Liver (tissue), 7 donors: ENCODE measurements at regions not wholly inside any gene's neighbourhood (a gene's known extent, or its start where the extent isn't known, plus 50 kb on each side); places are given as distances from the start of the nearest gene placed in this dataset.

Experiments used
- DNase-seq: peaks from one replicate; pipeline ENCODE4 v3.0.0-alpha.2; 2017; ENCODE audit warnings: low spot score
- H3K27ac ChIP-seq, 2 donors: one replicate each; pipeline ENCODE4 v1.7.0; 2013; ENCODE audit warnings: inconsistent platforms in 2 of 2, low read length in 2 of 2, control low read depth in 1 of 2, low read depth in 1 of 2, mild to moderate bottlenecking in 1 of 2
- H3K27me3 ChIP-seq, 4 donors: one replicate each; pipeline versions ENCODE4 v1.6.1 to v1.7.0; 2013; ENCODE audit warnings: low read length in 3 of 4, inconsistent platforms in 1 of 4, mild to moderate bottlenecking in 1 of 4, moderate library complexity in 1 of 4; ENCODE audit not compliant: control insufficient read depth in 4 of 4, insufficient read depth in 4 of 4
- H3K36me3 ChIP-seq, 4 donors: one replicate each; pipeline versions ENCODE4 v1.6.1 to v1.7.0; 2013; ENCODE audit warnings: low read length in 3 of 4, mild to moderate bottlenecking in 3 of 4, low read depth in 1 of 4, moderate library complexity in 1 of 4; ENCODE audit not compliant: control insufficient read depth in 4 of 4, insufficient read depth in 3 of 4
- H3K4me1 ChIP-seq, 4 donors: one replicate each; pipeline versions ENCODE4 v1.6.1 to v1.7.0; 2013; ENCODE audit warnings: low read length in 3 of 4, mild to moderate bottlenecking in 3 of 4, moderate library complexity in 1 of 4; ENCODE audit not compliant: control insufficient read depth in 4 of 4, insufficient read depth in 4 of 4
- H3K4me3 ChIP-seq, 3 donors: one replicate each; pipeline versions ENCODE4 v1.6.1 to v1.7.0; 2013; ENCODE audit warnings: low read length in 3 of 3, control low read depth in 1 of 3, low read depth in 1 of 3, mild to moderate bottlenecking in 1 of 3
- H3K9ac ChIP-seq, 2 donors: one replicate each; pipeline ENCODE4 v1.7.0; 2013; ENCODE audit warnings: low read length in 2 of 2, mild to moderate bottlenecking in 2 of 2, moderate library complexity in 2 of 2, control low read depth in 1 of 2, low read depth in 1 of 2
- H3K9me3 ChIP-seq, 4 donors: one replicate each; pipeline versions ENCODE4 v1.6.1 to v1.7.0; 2013; ENCODE audit warnings: low read length in 3 of 4; ENCODE audit not compliant: control insufficient read depth in 4 of 4
- EGR1 ChIP-seq, 2 donors: IDR thresholded peaks; 2 replicates each; pipeline ENCODE4 v1.6.1; 2016 to 2018; ENCODE audit warnings: antibody characterized with exemption in 2 of 2, low read depth in 2 of 2
- FOXA1 ChIP-seq: IDR thresholded peaks from 2 replicates; pipeline ENCODE4 v1.6.1; 2016; ENCODE audit warnings: antibody characterized with exemption
- FOXA2 ChIP-seq: IDR thresholded peaks from 2 replicates; pipeline ENCODE4 v1.6.1; 2016; ENCODE audit warnings: antibody characterized with exemption
- GABPA ChIP-seq, 2 donors: IDR thresholded peaks in 1 of 2; conservative IDR thresholded peaks in 1 of 2; 2 replicates each; pipeline ENCODE4 v1.6.1; 2016; ENCODE audit warnings: antibody characterized with exemption in 2 of 2, mild to moderate bottlenecking in 1 of 2, moderate library complexity in 1 of 2
- HNF4A ChIP-seq, 2 donors: conservative IDR thresholded peaks; 2 replicates each; pipeline ENCODE4 v1.6.1; 2016; ENCODE audit warnings: antibody characterized with exemption in 2 of 2, mild to moderate bottlenecking in 2 of 2
- HNF4G ChIP-seq: IDR thresholded peaks from 2 replicates; pipeline ENCODE4 v1.6.1; 2016; ENCODE audit warnings: antibody characterized with exemption
- JUND ChIP-seq, 2 donors: IDR thresholded peaks; 2 replicates each; pipeline ENCODE4 v1.6.1; 2016; ENCODE audit warnings: antibody characterized with exemption in 2 of 2
- NR2F2 ChIP-seq: IDR thresholded peaks from 2 replicates; pipeline ENCODE4 v1.6.1; 2016; ENCODE audit warnings: antibody characterized with exemption
- RXRA ChIP-seq, 2 donors: IDR thresholded peaks; 2 replicates each; pipeline ENCODE4 v1.6.1; 2017 to 2018; ENCODE audit warnings: antibody characterized with exemption in 2 of 2, mild to moderate bottlenecking in 1 of 2
- SP1 ChIP-seq: IDR thresholded peaks from 2 replicates; pipeline ENCODE4 v1.6.1; 2018; ENCODE audit warnings: antibody characterized with exemption, mild to moderate bottlenecking
- TF ChIP-seq, protein P1 (sequence below): IDR thresholded peaks from 2 replicates; pipeline ENCODE4 v1.6.1; 2016; ENCODE audit warnings: antibody characterized with exemption, mild to moderate bottlenecking
- TF ChIP-seq, protein P2 (sequence below): fragments of 150-350 bp; IDR thresholded peaks from 2 replicates; pipeline ENCODE4 v1.5.1; 2017; ENCODE audit warnings: improper control_type of control experiment, low read depth, low read length; ENCODE audit not compliant: missing input control
- TF ChIP-seq, protein P3 (sequence below): IDR thresholded peaks from 2 replicates; pipeline ENCODE4 v1.6.1; 2016; ENCODE audit warnings: antibody characterized with exemption
- TF ChIP-seq, protein P4 (sequence below): IDR thresholded peaks from 2 replicates; pipeline ENCODE4 v1.6.1; 2016; ENCODE audit warnings: antibody characterized with exemption
- TF ChIP-seq, protein P5 (sequence below): IDR thresholded peaks from 2 replicates; pipeline ENCODE4 v1.6.1; 2016; ENCODE audit warnings: antibody characterized with exemption
- donor health status: healthy.
- donor health status: healthy.
- donor health status: healthy.
- donor health status: healthy.

DNA sequence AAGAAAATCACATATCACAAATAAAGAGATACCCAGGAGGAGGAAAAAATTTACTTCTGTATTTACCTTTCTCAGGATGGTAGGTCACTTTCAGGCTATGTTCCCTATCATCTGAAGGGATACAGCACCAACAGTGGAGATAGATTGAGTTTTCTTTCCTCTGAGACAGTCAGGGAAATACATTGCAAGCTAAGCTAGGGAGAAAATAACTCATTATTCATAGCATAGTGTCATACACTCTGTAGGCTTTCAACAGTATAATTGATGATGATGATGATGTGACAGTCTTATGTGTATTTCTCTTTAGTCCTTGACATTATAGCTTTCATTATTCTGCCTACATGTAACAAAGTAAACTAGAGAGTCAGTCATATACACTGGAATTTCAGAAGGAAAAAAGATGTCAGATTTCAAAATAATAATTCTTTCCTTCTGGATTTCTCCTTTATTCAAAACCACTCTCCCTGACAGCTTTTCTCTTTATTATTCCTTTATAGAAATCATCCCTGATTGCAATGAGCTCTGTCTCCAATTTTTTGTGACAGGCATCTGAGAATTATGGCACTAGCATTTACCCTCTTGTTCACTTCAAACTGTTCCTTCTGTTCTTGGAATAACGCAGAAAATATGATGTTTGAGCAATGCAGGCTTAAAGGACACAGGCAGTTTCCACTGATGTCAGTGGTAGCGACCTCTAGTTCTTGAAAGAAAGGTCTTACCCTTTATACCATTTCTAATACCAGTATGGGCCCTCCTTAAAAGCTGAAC lies 169.1 kb upstream of the EPHA5 start (continued):
- TF ChIP-seq, protein P1, sequence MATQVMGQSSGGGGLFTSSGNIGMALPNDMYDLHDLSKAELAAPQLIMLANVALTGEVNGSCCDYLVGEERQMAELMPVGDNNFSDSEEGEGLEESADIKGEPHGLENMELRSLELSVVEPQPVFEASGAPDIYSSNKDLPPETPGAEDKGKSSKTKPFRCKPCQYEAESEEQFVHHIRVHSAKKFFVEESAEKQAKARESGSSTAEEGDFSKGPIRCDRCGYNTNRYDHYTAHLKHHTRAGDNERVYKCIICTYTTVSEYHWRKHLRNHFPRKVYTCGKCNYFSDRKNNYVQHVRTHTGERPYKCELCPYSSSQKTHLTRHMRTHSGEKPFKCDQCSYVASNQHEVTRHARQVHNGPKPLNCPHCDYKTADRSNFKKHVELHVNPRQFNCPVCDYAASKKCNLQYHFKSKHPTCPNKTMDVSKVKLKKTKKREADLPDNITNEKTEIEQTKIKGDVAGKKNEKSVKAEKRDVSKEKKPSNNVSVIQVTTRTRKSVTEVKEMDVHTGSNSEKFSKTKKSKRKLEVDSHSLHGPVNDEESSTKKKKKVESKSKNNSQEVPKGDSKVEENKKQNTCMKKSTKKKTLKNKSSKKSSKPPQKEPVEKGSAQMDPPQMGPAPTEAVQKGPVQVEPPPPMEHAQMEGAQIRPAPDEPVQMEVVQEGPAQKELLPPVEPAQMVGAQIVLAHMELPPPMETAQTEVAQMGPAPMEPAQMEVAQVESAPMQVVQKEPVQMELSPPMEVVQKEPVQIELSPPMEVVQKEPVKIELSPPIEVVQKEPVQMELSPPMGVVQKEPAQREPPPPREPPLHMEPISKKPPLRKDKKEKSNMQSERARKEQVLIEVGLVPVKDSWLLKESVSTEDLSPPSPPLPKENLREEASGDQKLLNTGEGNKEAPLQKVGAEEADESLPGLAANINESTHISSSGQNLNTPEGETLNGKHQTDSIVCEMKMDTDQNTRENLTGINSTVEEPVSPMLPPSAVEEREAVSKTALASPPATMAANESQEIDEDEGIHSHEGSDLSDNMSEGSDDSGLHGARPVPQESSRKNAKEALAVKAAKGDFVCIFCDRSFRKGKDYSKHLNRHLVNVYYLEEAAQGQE: no peak

DNA sequence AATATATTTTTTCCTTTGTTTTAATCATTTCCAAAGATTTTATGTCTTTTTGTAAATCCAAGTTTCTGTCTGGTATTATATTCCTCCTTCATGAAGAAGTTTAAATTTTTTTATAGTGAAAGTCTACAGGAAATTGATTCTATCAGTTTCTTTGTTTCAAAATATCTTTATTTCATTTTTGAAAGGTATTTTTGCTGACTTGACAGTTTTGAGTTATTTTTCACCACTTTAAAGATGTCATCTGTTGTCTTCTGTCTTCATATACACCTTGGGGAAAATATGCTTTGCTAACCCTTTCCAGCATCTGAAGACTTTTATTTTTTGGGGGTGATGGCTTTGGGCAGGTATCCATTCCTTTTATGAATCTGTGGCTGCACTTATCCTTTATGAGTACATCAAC lies 164.4 kb upstream of the EPHA5 start:
- Histone ChIP-seq H3K27ac (no peak overlapping the region), H3K9ac (no peak overlapping the region), H3K4me1 (no peaks in the 10 kb centered on the region), H3K27me3 (no peaks in the 10 kb centered on the region), H3K4me3 (no peak overlapping the region), H3K9me3 (no peaks in the 10 kb centered on the region), H3K36me3 (no peaks in the 10 kb centered on the region)
- TF ChIP-seq FOXA1 (no peak), GABPA (IDR thresholded peaks at IDR 0.05 in 1 of 2, conservative IDR thresholded peaks at IDR 0.05 in 1 of 2) (no peak), NR2F2 (no peak), SP1 (no peak), JUND (IDR thresholded peaks at IDR 0.05) (no peak), RXRA (IDR thresholded peaks at IDR 0.05) (no peak), EGR1 (IDR thresholded peaks at IDR 0.05; ENCODE audit: low read depth in 2 of 2) (no peak), HNF4A (conservative IDR thresholded peaks at IDR 0.05) (no peak), HNF4G (no peak), FOXA2 (no peak)
- TF ChIP-seq, protein P2, sequence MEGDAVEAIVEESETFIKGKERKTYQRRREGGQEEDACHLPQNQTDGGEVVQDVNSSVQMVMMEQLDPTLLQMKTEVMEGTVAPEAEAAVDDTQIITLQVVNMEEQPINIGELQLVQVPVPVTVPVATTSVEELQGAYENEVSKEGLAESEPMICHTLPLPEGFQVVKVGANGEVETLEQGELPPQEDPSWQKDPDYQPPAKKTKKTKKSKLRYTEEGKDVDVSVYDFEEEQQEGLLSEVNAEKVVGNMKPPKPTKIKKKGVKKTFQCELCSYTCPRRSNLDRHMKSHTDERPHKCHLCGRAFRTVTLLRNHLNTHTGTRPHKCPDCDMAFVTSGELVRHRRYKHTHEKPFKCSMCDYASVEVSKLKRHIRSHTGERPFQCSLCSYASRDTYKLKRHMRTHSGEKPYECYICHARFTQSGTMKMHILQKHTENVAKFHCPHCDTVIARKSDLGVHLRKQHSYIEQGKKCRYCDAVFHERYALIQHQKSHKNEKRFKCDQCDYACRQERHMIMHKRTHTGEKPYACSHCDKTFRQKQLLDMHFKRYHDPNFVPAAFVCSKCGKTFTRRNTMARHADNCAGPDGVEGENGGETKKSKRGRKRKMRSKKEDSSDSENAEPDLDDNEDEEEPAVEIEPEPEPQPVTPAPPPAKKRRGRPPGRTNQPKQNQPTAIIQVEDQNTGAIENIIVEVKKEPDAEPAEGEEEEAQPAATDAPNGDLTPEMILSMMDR: no peak
- TF ChIP-seq, protein P3, sequence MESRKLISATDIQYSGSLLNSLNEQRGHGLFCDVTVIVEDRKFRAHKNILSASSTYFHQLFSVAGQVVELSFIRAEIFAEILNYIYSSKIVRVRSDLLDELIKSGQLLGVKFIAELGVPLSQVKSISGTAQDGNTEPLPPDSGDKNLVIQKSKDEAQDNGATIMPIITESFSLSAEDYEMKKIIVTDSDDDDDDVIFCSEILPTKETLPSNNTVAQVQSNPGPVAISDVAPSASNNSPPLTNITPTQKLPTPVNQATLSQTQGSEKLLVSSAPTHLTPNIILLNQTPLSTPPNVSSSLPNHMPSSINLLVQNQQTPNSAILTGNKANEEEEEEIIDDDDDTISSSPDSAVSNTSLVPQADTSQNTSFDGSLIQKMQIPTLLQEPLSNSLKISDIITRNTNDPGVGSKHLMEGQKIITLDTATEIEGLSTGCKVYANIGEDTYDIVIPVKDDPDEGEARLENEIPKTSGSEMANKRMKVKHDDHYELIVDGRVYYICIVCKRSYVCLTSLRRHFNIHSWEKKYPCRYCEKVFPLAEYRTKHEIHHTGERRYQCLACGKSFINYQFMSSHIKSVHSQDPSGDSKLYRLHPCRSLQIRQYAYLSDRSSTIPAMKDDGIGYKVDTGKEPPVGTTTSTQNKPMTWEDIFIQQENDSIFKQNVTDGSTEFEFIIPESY: no peak
- TF ChIP-seq, protein P4, sequence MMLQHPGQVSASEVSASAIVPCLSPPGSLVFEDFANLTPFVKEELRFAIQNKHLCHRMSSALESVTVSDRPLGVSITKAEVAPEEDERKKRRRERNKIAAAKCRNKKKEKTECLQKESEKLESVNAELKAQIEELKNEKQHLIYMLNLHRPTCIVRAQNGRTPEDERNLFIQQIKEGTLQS: no peak
- TF ChIP-seq, protein P1: no peak
- TF ChIP-seq, protein P5, sequence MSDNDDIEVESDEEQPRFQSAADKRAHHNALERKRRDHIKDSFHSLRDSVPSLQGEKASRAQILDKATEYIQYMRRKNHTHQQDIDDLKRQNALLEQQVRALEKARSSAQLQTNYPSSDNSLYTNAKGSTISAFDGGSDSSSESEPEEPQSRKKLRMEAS: no peak
- DNase-seq: no peak
